ENCODE measurements at regions not wholly inside any gene's neighbourhood (a gene's known extent, or its start where the extent isn't known, plus 50 kb on each side); places are given as distances from the start of the nearest gene placed in this dataset.

DNA sequence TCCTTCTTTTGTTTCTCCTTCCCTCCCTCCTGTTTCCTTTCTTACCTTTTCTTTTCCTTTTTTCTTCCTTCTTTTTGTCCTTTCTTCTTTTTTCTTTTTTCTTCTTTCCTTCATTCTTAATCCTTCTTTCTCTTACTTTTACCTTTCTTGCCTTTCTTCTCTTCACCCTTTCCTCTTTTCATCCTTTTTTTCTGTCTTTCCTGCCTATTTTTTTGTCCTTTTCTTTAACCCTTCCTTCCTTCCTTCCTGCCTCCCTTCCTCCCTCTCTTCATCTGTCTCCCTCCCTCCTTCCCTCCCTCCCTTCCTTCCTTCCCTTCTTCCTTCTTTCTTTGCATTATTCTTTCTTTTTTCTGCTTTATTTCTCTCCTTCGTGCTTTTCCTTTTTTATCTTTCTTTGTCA lies 160.7 kb downstream of the AXIN2 start:
- H3K9ac ChIP-seq (ENCODE audit: extremely low read depth, low read length, poor library complexity, severe bottlenecking) = no peak overlapping the region
- Mint-ChIP-seq H3K27me3 (ENCODE audit: insufficient read depth) (peaks cover 2% of the 10 kb centered on the region), H3K36me3 (ENCODE audit: low read depth) (no peaks in the 10 kb centered on the region), H3K9me3 (no peaks in the 10 kb centered on the region), H3K4me1 (peaks cover 6% of the 10 kb centered on the region), H3K27ac (no peak overlapping the region), H3K4me3 (no peak overlapping the region)
- TF ChIP-seq, protein P1, sequence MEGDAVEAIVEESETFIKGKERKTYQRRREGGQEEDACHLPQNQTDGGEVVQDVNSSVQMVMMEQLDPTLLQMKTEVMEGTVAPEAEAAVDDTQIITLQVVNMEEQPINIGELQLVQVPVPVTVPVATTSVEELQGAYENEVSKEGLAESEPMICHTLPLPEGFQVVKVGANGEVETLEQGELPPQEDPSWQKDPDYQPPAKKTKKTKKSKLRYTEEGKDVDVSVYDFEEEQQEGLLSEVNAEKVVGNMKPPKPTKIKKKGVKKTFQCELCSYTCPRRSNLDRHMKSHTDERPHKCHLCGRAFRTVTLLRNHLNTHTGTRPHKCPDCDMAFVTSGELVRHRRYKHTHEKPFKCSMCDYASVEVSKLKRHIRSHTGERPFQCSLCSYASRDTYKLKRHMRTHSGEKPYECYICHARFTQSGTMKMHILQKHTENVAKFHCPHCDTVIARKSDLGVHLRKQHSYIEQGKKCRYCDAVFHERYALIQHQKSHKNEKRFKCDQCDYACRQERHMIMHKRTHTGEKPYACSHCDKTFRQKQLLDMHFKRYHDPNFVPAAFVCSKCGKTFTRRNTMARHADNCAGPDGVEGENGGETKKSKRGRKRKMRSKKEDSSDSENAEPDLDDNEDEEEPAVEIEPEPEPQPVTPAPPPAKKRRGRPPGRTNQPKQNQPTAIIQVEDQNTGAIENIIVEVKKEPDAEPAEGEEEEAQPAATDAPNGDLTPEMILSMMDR (conservative IDR thresholded peaks at IDR 0.05) = no peak
- no peaks in the 10 kb centered on the region for H3K36me3 ChIP-seq (ENCODE audit: control insufficient read depth, insufficient read depth, low read length)
- DNase-seq = no peak
- H3K27ac ChIP-seq (ENCODE audit: low read depth, low read length) = no peak overlapping the region
- no peaks in the 10 kb centered on the region for H3K27me3 ChIP-seq (ENCODE audit: control insufficient read depth, insufficient read depth, low read length, poor library complexity, severe bottlenecking)
- no peak overlapping the region for H3K4me3 ChIP-seq (ENCODE audit: low read length)
- WGBS, 2 experiments (ENCODE audit: insufficient coverage in 1 of 2, insufficient read length in 1 of 2) = 83 to 95% methylated on average over 1 of the region's 1 CpG
- no peaks in the 10 kb centered on the region for H3K4me1 ChIP-seq (ENCODE audit: control insufficient read depth, insufficient read depth, low read length)
- no peaks in the 10 kb centered on the region for H3K9me3 ChIP-seq (ENCODE audit: control insufficient read depth, low read length)

DNA sequence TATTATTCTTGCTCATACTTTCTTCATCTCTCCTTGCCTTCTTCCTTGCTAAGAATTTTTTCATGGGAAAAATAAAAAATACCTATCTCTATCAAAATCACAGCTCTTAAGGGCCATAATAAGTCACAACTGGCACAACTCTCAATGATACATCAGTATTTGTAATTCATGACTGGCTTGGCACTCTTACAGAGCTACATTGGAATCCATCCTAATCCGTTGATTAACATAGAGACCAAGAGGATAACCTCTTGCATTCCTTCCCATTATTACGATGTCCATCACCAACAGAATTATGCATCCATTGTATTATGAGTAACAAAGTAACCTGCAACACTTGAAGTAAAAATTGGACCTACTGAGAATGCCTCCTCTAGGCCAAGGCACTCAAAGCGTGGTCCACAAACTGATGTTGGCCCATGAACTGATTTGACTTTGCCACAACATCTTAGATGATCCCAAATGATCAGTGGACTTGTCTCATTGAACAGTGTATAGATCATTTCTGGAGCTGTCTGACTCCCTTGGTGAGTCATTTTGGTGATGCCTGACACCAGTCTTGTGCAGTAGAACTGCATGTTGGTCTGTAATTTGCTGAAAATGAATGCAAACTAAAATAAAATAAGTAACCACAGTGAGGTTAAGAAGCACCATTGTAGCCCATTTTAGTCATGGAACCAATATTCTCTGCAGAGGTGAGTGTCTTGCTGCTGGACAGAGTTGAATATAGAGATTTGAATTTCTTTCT lies 163.2 kb downstream of the AXIN2 start:
- Histone ChIP-seq H3K9ac (ENCODE audit: extremely low read depth, low read length, poor library complexity, severe bottlenecking) (no peak overlapping the region), H3K27ac (ENCODE audit: low read depth, low read length) (no peak overlapping the region), H3K36me3 (ENCODE audit: control insufficient read depth, insufficient read depth, low read length) (no peaks in the 10 kb centered on the region), H3K27me3 (ENCODE audit: control insufficient read depth, insufficient read depth, low read length, poor library complexity, severe bottlenecking) (no peaks in the 10 kb centered on the region), H3K9me3 (ENCODE audit: control insufficient read depth, low read length) (no peaks in the 10 kb centered on the region), H3K4me3 (ENCODE audit: low read length) (no peak overlapping the region), H3K4me1 (ENCODE audit: control insufficient read depth, insufficient read depth, low read length) (no peaks in the 10 kb centered on the region)
- peaks cover 2% of the 10 kb centered on the region for H3K27me3 Mint-ChIP-seq (ENCODE audit: insufficient read depth)
- H3K4me3 Mint-ChIP-seq = no peak overlapping the region
- no peaks in the 10 kb centered on the region for H3K36me3 Mint-ChIP-seq (ENCODE audit: low read depth)
- no peak overlapping the region for H3K27ac Mint-ChIP-seq
- 90 to 100% methylated on average over 1 to 3 of the region's 3 CpGs for WGBS, 2 experiments (ENCODE audit: insufficient coverage in 1 of 2, insufficient read length in 1 of 2)
- H3K9me3 Mint-ChIP-seq = no peaks in the 10 kb centered on the region
- DNase-seq = no peak
- peaks cover 2% of the 10 kb centered on the region for H3K4me1 Mint-ChIP-seq
- TF ChIP-seq, protein P1 (conservative IDR thresholded peaks at IDR 0.05) = no peak

DNA sequence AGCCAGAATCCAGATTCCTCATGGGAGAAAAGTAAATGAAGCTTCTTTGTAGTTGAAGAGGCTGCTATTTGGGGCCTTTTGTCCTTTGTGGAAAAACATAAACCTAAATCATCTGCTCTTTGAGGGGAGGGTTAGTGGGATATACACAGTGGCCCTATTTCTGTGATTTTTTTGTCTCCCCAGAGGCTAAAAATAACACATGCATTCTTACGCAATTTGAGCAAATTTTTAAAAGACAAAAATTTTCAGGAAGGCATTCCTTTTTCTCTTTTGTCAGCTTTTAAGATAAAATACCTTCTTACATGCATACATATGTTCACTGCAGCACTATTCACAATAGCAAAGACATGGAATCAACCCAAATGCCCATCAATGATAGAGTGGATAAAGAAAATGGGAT lies 165.5 kb downstream of the AXIN2 start:
- Histone ChIP-seq H3K4me3 (ENCODE audit: low read length) (no peak overlapping the region), H3K9ac (ENCODE audit: extremely low read depth, low read length, poor library complexity, severe bottlenecking) (no peak overlapping the region), H3K9me3 (ENCODE audit: control insufficient read depth, low read length) (no peaks in the 10 kb centered on the region), H3K27ac (ENCODE audit: low read depth, low read length) (no peak overlapping the region), H3K36me3 (ENCODE audit: control insufficient read depth, insufficient read depth, low read length) (no peaks in the 10 kb centered on the region), H3K27me3 (ENCODE audit: control insufficient read depth, insufficient read depth, low read length, poor library complexity, severe bottlenecking) (no peaks in the 10 kb centered on the region), H3K4me1 (ENCODE audit: control insufficient read depth, insufficient read depth, low read length) (no peaks in the 10 kb centered on the region)
- WGBS, 2 experiments (ENCODE audit: insufficient coverage in 1 of 2, insufficient read length in 1 of 2) = 91% methylated on average over 1 of the region's 1 CpG; no CpG with 5 or more reads in 1 of the 2 experiments
- no peaks in the 10 kb centered on the region for H3K9me3 Mint-ChIP-seq
- H3K4me3 Mint-ChIP-seq = no peak overlapping the region
- H3K27me3 Mint-ChIP-seq (ENCODE audit: insufficient read depth) = peaks cover under 1% of the 10 kb centered on the region
- H3K4me1 Mint-ChIP-seq = no peaks in the 10 kb centered on the region
- DNase-seq = no peak
- TF ChIP-seq, protein P1 (conservative IDR thresholded peaks at IDR 0.05) = no peak
- H3K27ac Mint-ChIP-seq = no peak overlapping the region
- H3K36me3 Mint-ChIP-seq (ENCODE audit: low read depth) = no peaks in the 10 kb centered on the region

Data from endodermal cell (in vitro differentiated cells).